ENCODE measurements at regions not wholly inside any gene's neighbourhood (a gene's known extent, or its start where the extent isn't known, plus 50 kb on each side); places are given as distances from the start of the nearest gene placed in this dataset.

GRCh38 chr20:50258790-50259483, 68.3 kb downstream of the CEBPB start:
- Histone ChIP-seq H3K4me1 (peaks cover 0 to 14% (median 4%) of the 10 kb centered on the region in 3 donors), H3K4me3 (no peak overlapping the region), H3K36me3 (no peaks in the 10 kb centered on the region), H3K27me3 (no peaks in the 10 kb centered on the region), H3K9me3 (no peaks in the 10 kb centered on the region), H3K27ac (no peak overlapping the region)
- no peak for ATAC-seq
- 95 to 100% methylated on average over 3 to 5 of the region's 8 CpGs for WGBS, 2 donors (ENCODE audit: low coverage in 1 of 2)
- TF ChIP-seq POLR2A (IDR thresholded peaks at IDR 0.05) = no peak
- TF ChIP-seq CTCF (IDR thresholded peaks at IDR 0.05) = no peak
- TF ChIP-seq POLR2AphosphoS5 (IDR thresholded peaks at IDR 0.05) = no peak
- TF ChIP-seq EP300 (IDR thresholded peaks at IDR 0.05) = no peak

GRCh38 chr20:50259705-50260478, 69.3 kb downstream of the CEBPB start:
- Histone ChIP-seq H3K27me3 (no peaks in the 10 kb centered on the region), H3K27ac (peak overlapping the region in 3 of 4 donors; percentile 7 to 50 (median 18)), H3K36me3 (no peaks in the 10 kb centered on the region), H3K4me3 (no peak overlapping the region), H3K4me1 (peaks cover 0 to 14% (median 4%) of the 10 kb centered on the region in 3 donors), H3K9me3 (no peaks in the 10 kb centered on the region)
- peak; percentile 37 for ATAC-seq
- WGBS, 2 donors (ENCODE audit: low coverage in 1 of 2) = 37 to 64% methylated on average over 6 to 8 of the region's 9 CpGs
- no peak for TF ChIP-seq POLR2AphosphoS5 (IDR thresholded peaks at IDR 0.05)
- TF ChIP-seq CTCF (IDR thresholded peaks at IDR 0.05) = no peak
- TF ChIP-seq EP300 (IDR thresholded peaks at IDR 0.05) = no peak
- TF ChIP-seq POLR2A (IDR thresholded peaks at IDR 0.05) = no peak

- Histone ChIP-seq H3K36me3 (no peaks in the 10 kb centered on the region), H3K27me3 (no peaks in the 10 kb centered on the region), H3K4me3 (no peak overlapping the region), H3K27ac (peak overlapping the region in 3 of 4 donors; percentile 7 to 50 (median 18)), H3K9me3 (no peaks in the 10 kb centered on the region), H3K4me1 (peaks cover 0 to 14% (median 4%) of the 10 kb centered on the region in 3 donors)
- TF ChIP-seq CTCF (IDR thresholded peaks at IDR 0.05) (no peak), POLR2AphosphoS5 (IDR thresholded peaks at IDR 0.05) (no peak), EP300 (IDR thresholded peaks at IDR 0.05) (no peak), POLR2A (IDR thresholded peaks at IDR 0.05) (no peak)
- 77 to 88% methylated on average over 7 to 8 of the region's 8 CpGs for WGBS, 2 donors (ENCODE audit: low coverage in 1 of 2)
- ATAC-seq = no peak
These were observed 70.0 kb downstream of the CEBPB start for GRCh38 chr20:50260479-50261221.

- H3K9me3 ChIP-seq = no peaks in the 10 kb centered on the region
- no peaks in the 10 kb centered on the region for H3K36me3 ChIP-seq
- peak overlapping the region in 1 of 4 donors; percentile 50 for H3K27ac ChIP-seq
- no peaks in the 10 kb centered on the region for H3K27me3 ChIP-seq
- H3K4me1 ChIP-seq = peaks cover 0 to 17% (median 4%) of the 10 kb centered on the region in 3 donors
- WGBS, 2 donors (ENCODE audit: low coverage in 1 of 2) = 87 to 91% methylated on average over 6 of the region's 7 CpGs
- H3K4me3 ChIP-seq = no peak overlapping the region
- TF ChIP-seq EP300 (IDR thresholded peaks at IDR 0.05) (no peak), CTCF (IDR thresholded peaks at IDR 0.05) (no peak), POLR2AphosphoS5 (IDR thresholded peaks at IDR 0.05) (no peak), POLR2A (IDR thresholded peaks at IDR 0.05) (no peak)
- ATAC-seq = no peak
These were observed 71.0 kb downstream of the CEBPB start for GRCh38 chr20:50261471-50262212.

Measured in gastroesophageal sphincter (tissue), 4 donors.